GM12878 (cell line): ENCODE measurements at regions not wholly inside any gene's neighbourhood (a gene's known extent, or its start where the extent isn't known, plus 50 kb on each side); places are given as distances from the start of the nearest gene placed in this dataset.

ENCODE experiments used
- ATAC-seq: fragments of 200-7000 bp; cut with Tn5 transposase; 3 replicates; pipeline ENCODE4 v1.9.1; 2020; ENCODE audit warnings: mild to moderate bottlenecking, moderate library complexity
- BruUV-seq: library from RNA; stranded (reverse); fragments of 400-500 nt; replicated peaks from 2 replicates; lab custom pipeline; 2021; lab: Mats Ljungman, UMichigan
- CTCF ChIA-PET: fragments of 300-600 bp; sonication (Branson Sonifier 250); formaldehyde crosslinking; extraction: SDS; loops from one replicate; lab custom pipeline; 2021; ENCODE audit warnings: inconsistent platforms; lab: Yijun Ruan, JAX
- POLR2A ChIA-PET: fragments of 350-600 bp; formaldehyde crosslinking; extraction: SDS; loops from one replicate; lab custom pipeline; 2021; ENCODE audit warnings: inconsistent platforms; lab: Charles Lee
- RAD21 ChIA-PET: fragments of 300-600 bp; sonication (Branson Sonifier 250); formaldehyde crosslinking; loops from one replicate; lab custom pipeline; 2023; ENCODE audit warnings: antibody characterized with exemption; ENCODE audit not compliant: unreplicated experiment; lab: Charles Lee
- SMC1A ChIA-PET: fragments of 300-600 bp; sonication (Branson Sonifier 250); formaldehyde crosslinking; loops from one replicate; lab custom pipeline; 2023; ENCODE audit not compliant: unreplicated experiment, uncharacterized antibody; lab: Charles Lee
- DNase-seq: peaks from one replicate; pipeline ENCODE4 v3.0.0-alpha.2; 2011; ENCODE audit warnings: low read depth, low spot score
- FAIRE-seq: peaks from 3 replicates; lab custom pipeline; 2011; peaks lifted over from hg19 to GRCh38; lab: Jason Lieb, UNC
- H2AFZ ChIP-seq: 2 replicates; pipeline ENCODE4 v1.6.0; 2011; ENCODE audit warnings: low read depth, low read length, control low read depth; ENCODE audit not compliant: control insufficient read depth
- H3K27ac ChIP-seq: 2 replicates; pipeline ENCODE4 v1.5.1; 2011; ENCODE audit warnings: control low read depth; ENCODE audit not compliant: control insufficient read depth, insufficient read depth
- H3K27me3 ChIP-seq, 2 experiments: replicated peaks in 1 of 2; 2 replicates each; pipeline versions ENCODE4 v1.6.0 to v1.6.1; 2011; ENCODE audit warnings: low read length in 1 of 2; ENCODE audit not compliant: control insufficient read depth in 2 of 2, insufficient read depth in 2 of 2
- H3K36me3 ChIP-seq, 2 experiments: 2 replicates each; pipeline ENCODE4 v1.5.1; 2011; ENCODE audit warnings: low read length in 1 of 2; ENCODE audit not compliant: control insufficient read depth in 2 of 2, insufficient read depth in 2 of 2
- H3K4me1 ChIP-seq: 2 replicates; pipeline ENCODE4 v1.6.1; 2011; ENCODE audit warnings: mild to moderate bottlenecking, low read length, moderate library complexity, mixed read lengths; ENCODE audit not compliant: control insufficient read depth, insufficient read depth
- H3K4me2 ChIP-seq: 2 replicates; pipeline ENCODE4 v1.6.0; 2011; ENCODE audit warnings: control low read depth; ENCODE audit not compliant: control insufficient read depth, insufficient read depth
- H3K4me3 ChIP-seq: fragments of 200-600 bp; sonication (generic); 2 replicates; pipeline ENCODE4 v1.5.1; 2016
- H3K79me2 ChIP-seq: 2 replicates; pipeline ENCODE4 v1.6.0; 2011; ENCODE audit warnings: low read length; ENCODE audit not compliant: control insufficient read depth, insufficient read depth
- H3K9ac ChIP-seq: 2 replicates; pipeline ENCODE4 v1.8.0; 2011; ENCODE audit warnings: low read length, control low read depth, mixed read lengths; ENCODE audit not compliant: control insufficient read depth, insufficient read depth
- H3K9me3 ChIP-seq: replicated peaks from 3 replicates; pipeline ENCODE4 v1.5.1; 2011; ENCODE audit warnings: mild to moderate bottlenecking, low read length; ENCODE audit not compliant: control insufficient read depth, insufficient read depth
- H4K20me1 ChIP-seq: 2 replicates; pipeline ENCODE4 v1.6.0; 2011; ENCODE audit not compliant: control insufficient read depth, insufficient read depth
- HDAC2 ChIP-seq: fragments of 200-600 bp; sonication (generic); IDR thresholded peaks from 2 replicates; pipeline ENCODE4 v1.6.1; 2017
- HDAC6 ChIP-seq: fragments of 200-600 bp; sonication (generic); IDR thresholded peaks from one replicate; pipeline ENCODE4 v1.8.0; 2017; ENCODE audit warnings: antibody characterized with exemption; ENCODE audit not compliant: unreplicated experiment
- KDM1A ChIP-seq: fragments of 200-600 bp; sonication (generic); IDR thresholded peaks from 2 replicates; pipeline ENCODE4 v1.6.1; 2016; ENCODE audit warnings: borderline replicate concordance
- MXI1 ChIP-seq: fragments of 150-350 bp; IDR thresholded peaks from 2 replicates; pipeline ENCODE4 v1.6.1; 2011; ENCODE audit warnings: low read depth, mild to moderate bottlenecking, inconsistent platforms, low read length, improper control_type of control experiment
- NR2C1 ChIP-seq: fragments of 450-650 bp; IDR thresholded peaks from 2 replicates; pipeline ENCODE4 v1.6.1; 2017; ENCODE audit warnings: antibody characterized with exemption, mild to moderate bottlenecking, moderate library complexity
- NR2F1 ChIP-seq: fragments of 450-650 bp; conservative IDR thresholded peaks from 2 replicates; pipeline ENCODE4 v1.6.1; 2017; ENCODE audit warnings: mild to moderate bottlenecking
- NRF1 ChIP-seq: conservative IDR thresholded peaks from 2 replicates; pipeline ENCODE4 v1.6.1; 2011; ENCODE audit warnings: mild to moderate bottlenecking, low read depth, low read length, improper control_type of control experiment
- SKIL ChIP-seq: fragments of 450-650 bp; IDR thresholded peaks from 2 replicates; pipeline ENCODE4 v1.6.1; 2017; ENCODE audit warnings: mild to moderate bottlenecking, low read depth, inconsistent platforms; ENCODE audit not compliant: poor library complexity, severe bottlenecking
- SMARCA5 ChIP-seq: fragments of 450-650 bp; IDR thresholded peaks from 2 replicates; pipeline ENCODE4 v1.6.1; 2017; ENCODE audit warnings: mild to moderate bottlenecking
- ZBED1 ChIP-seq: IDR thresholded peaks from 2 replicates; pipeline ENCODE4 v1.6.1; 2016; ENCODE audit warnings: borderline replicate concordance
- ZBTB33 ChIP-seq: fragments of 450-650 bp; IDR thresholded peaks from 2 replicates; pipeline ENCODE4 v1.6.1; 2017; ENCODE audit warnings: mild to moderate bottlenecking
- ZNF384 ChIP-seq: IDR thresholded peaks from 2 replicates; pipeline ENCODE4 v1.6.1; 2012; ENCODE audit warnings: low read depth, mild to moderate bottlenecking, low read length, improper control_type of control experiment, borderline replicate concordance
- WGBS: methylation state at CpG from one replicate; pipeline ENCODE4 v1.1.6; 2016; ENCODE audit warnings: low lambda C conversion rate; ENCODE audit not compliant: insufficient replicate concordance, insufficient coverage; ENCODE audit errors: missing lambda C conversion rate; 5-methylcytosine and 5-hydroxymethylcytosine counted together
- in situ Hi-C: fragments of 300-500 bp; cut with MboI; formaldehyde crosslinking; loops from 9 replicates; pipeline ENCODE4 v1.14.3; 2018; ENCODE audit warnings: mixed read lengths
- intact Hi-C: fragments of 100-400 bp; cut with micrococcal nuclease; formaldehyde crosslinking; loops from one replicate; pipeline ENCODE4 v1.14.2; 2022; ENCODE audit not compliant: unreplicated experiment

GRCh38 chr2:172348555-172349288, 78.7 kb upstream of the ITGA6 start (continued):
- TF ChIP-seq SKIL (no peak), SMARCA5 (no peak), ZNF384 (no peak), NRF1 (no peak), ZBED1 (no peak), HDAC2 (no peak)
- TF ChIP-seq, all 136 proteins: peak for 0

- no peaks in the 10 kb centered on the region for H3K4me1 ChIP-seq
- no peak for DNase-seq
- WGBS = 32% methylated on average over 9 of the region's 9 CpGs
- intact Hi-C loops = no loop called here
- no peak overlapping the region for H2AFZ ChIP-seq
- in situ Hi-C loops = no loop called here
- ChIA-PET RAD21 (no interaction called here), CTCF (no interaction called here), SMC1A (no interaction called here), POLR2A (no interaction called here)
- no peak for FAIRE-seq
- H3K9me3 ChIP-seq = no peaks in the 10 kb centered on the region
- no peak overlapping the region for H3K9ac ChIP-seq
- no peaks in the 10 kb centered on the region for H3K79me2 ChIP-seq
- no peak overlapping the region for H3K4me3 ChIP-seq
- ATAC-seq = no peak
- no peaks in the 10 kb centered on the region for H3K36me3 ChIP-seq
- H3K4me2 ChIP-seq = no peak overlapping the region
- no TSS peak for BruUV-seq
- TF ChIP-seq NR2C1 = no peak
- no peak for TF ChIP-seq KDM1A
- no peak for TF ChIP-seq ZBTB33
- no peak for TF ChIP-seq SMARCA5
- no peak for TF ChIP-seq HDAC6
- no peak for TF ChIP-seq MXI1
- no peak for TF ChIP-seq NR2F1
- no peak overlapping the region for H3K27ac ChIP-seq
- H4K20me1 ChIP-seq = no peaks in the 10 kb centered on the region
- no peaks in the 10 kb centered on the region; a peak in 1 of 4 replicates for H3K27me3 ChIP-seq
Measured at GRCh38 chr2:172350839-172351479, 76.4 kb upstream of the ITGA6 start.
